Amniotic epithelial cell (primary cell): ENCODE measurements at regions not wholly inside any gene's neighbourhood (a gene's known extent, or its start where the extent isn't known, plus 50 kb on each side); places are given as distances from the start of the nearest gene placed in this dataset.

Experiments used
- DNase-seq: peaks from one replicate; pipeline ENCODE4 v3.0.0-alpha.2; 2010; ENCODE audit warnings: low read depth

GRCh38 chr11:70703141-70704064 is 305.1 kb downstream of the CTTN start:
- DNase-seq, result no peak

GRCh38 chr11:70705097-70705496 is 306.8 kb downstream of the CTTN start:
- DNase-seq, result no peak

GRCh38 chr11:70705930-70706329 is 307.6 kb downstream of the CTTN start:
- DNase-seq, result no peak

GRCh38 chr11:70707821-70708220 is 309.5 kb downstream of the CTTN start:
- no peak for DNase-seq

- no peak for DNase-seq
These were observed 311.3 kb downstream of the CTTN start for GRCh38 chr11:70709596-70709995.

- DNase-seq, result no peak
These were observed 311.9 kb downstream of the CTTN start for GRCh38 chr11:70710192-70710591.

GRCh38 chr11:70710601-70711000 is 312.3 kb downstream of the CTTN start:
- no peak for DNase-seq

GRCh38 chr11:70711095-70711910 is 313.0 kb downstream of the CTTN start:
- DNase-seq, result no peak

- no peak for DNase-seq
These were observed 313.5 kb downstream of the CTTN start for GRCh38 chr11:70711911-70712185.

- no peak for DNase-seq
These were observed 314.1 kb downstream of the CTTN start for GRCh38 chr11:70712471-70712870.

GRCh38 chr11:70713086-70713835 is 314.9 kb downstream of the CTTN start:
- no peak for DNase-seq

- DNase-seq, result no peak
These were observed 315.8 kb downstream of the CTTN start for GRCh38 chr11:70713988-70714665.

GRCh38 chr11:70715166-70715951 is 317.0 kb downstream of the CTTN start:
- DNase-seq, result no peak

GRCh38 chr11:70716216-70716615 is 317.9 kb downstream of the CTTN start:
- no peak for DNase-seq

- DNase-seq, result no peak
These were observed 318.9 kb downstream of the CTTN start for GRCh38 chr11:70716986-70717775.

- no peak for DNase-seq
These were observed 319.7 kb downstream of the CTTN start for GRCh38 chr11:70717936-70718595.

GRCh38 chr11:70719516-70719915 is 321.2 kb downstream of the CTTN start:
- no peak for DNase-seq

GRCh38 chr11:70720281-70720680 is 322.0 kb downstream of the CTTN start:
- DNase-seq, result no peak

- no peak for DNase-seq
These were observed 322.7 kb downstream of the CTTN start for GRCh38 chr11:70721006-70721405.

- no peak for DNase-seq
These were observed 326.9 kb downstream of the CTTN start for GRCh38 chr11:70725278-70725677.
